ENCODE measurements at regions not wholly inside any gene's neighbourhood (a gene's known extent, or its start where the extent isn't known, plus 50 kb on each side); places are given as distances from the start of the nearest gene placed in this dataset.

GRCh38 chrX:107552930-107553329 lies 75.4 kb upstream of the PRPS1 start:
- no CpG with 5 or more reads among the region's 1 CpG for whole genome bisulfite sequencing, 2 donors (ENCODE audit: extremely low coverage in 2 of 2, insufficient read length in 2 of 2, insufficient replicate concordance in 1 of 2)
- H2BK12ac ChIP-seq (ENCODE audit: low read length): no peak overlapping the region
- peaks cover 0 to 3% (median 0%) of the 10 kb centered on the region in 3 experiments for H3K27me3 ChIP-seq (ENCODE audit: control insufficient read depth in 3 of 3, insufficient read depth in 3 of 3, low read depth in 1 of 3, low read length in 3 of 3)
- no peak overlapping the region for H3K27ac ChIP-seq (replicated peaks; ENCODE audit: low read length)
- H3K4me1 ChIP-seq (ENCODE audit: control insufficient read depth in 2 of 2, insufficient read depth in 1 of 2, low read depth in 1 of 2, low read length in 2 of 2): no peaks in the 10 kb centered on the region
- no peak overlapping the region for H3K4me2 ChIP-seq (ENCODE audit: insufficient read depth, low read length, poor library complexity, severe bottlenecking)
- H3K36me3 ChIP-seq (replicated peaks in 1 of 2; ENCODE audit: control insufficient read depth in 2 of 2, insufficient read depth in 2 of 2, low read length in 2 of 2): peaks cover 0 to 4% of the 10 kb centered on the region in 2 donors
- H2BK5ac ChIP-seq (ENCODE audit: low read length): no peak overlapping the region
- no peak overlapping the region for H3K14ac ChIP-seq (ENCODE audit: low read length)
- no peak overlapping the region for H3K18ac ChIP-seq (ENCODE audit: low read length)
- no peak overlapping the region for H3K9ac ChIP-seq (ENCODE audit: low read depth, low read length, poor library complexity)
- no peak for DNase-seq (ENCODE audit: low spot score)
- H4K91ac ChIP-seq (ENCODE audit: low read depth, low read length, poor library complexity): no peak overlapping the region
- H3K4me3 ChIP-seq (ENCODE audit: low read length in 2 of 2): no peak overlapping the region
- no peaks in the 10 kb centered on the region for H3K9me3 ChIP-seq (replicated peaks in 1 of 2; ENCODE audit: control insufficient read depth in 2 of 2, insufficient read depth in 1 of 2, low read depth in 1 of 2, low read length in 2 of 2)
- no peak overlapping the region for H2BK120ac ChIP-seq (ENCODE audit: low read depth, low read length)
- no peak overlapping the region for H2AK5ac ChIP-seq (ENCODE audit: low read depth, low read length)
- H3K79me1 ChIP-seq (ENCODE audit: low read depth, low read length): no peaks in the 10 kb centered on the region
- H4K8ac ChIP-seq (ENCODE audit: low read depth, low read length): no peak overlapping the region
- no peak overlapping the region for H2AFZ ChIP-seq (ENCODE audit: low read length)
- H3K23ac ChIP-seq (ENCODE audit: low read depth, low read length, poor library complexity): no peak overlapping the region
- no peak overlapping the region for H3K4ac ChIP-seq (ENCODE audit: low read length)
- H2BK15ac ChIP-seq (ENCODE audit: low read length): no peak overlapping the region

GRCh38 chrX:107556967-107557366 lies 71.3 kb upstream of the PRPS1 start:
- no peak overlapping the region for H2BK120ac ChIP-seq (ENCODE audit: low read depth, low read length)
- H3K27me3 ChIP-seq (ENCODE audit: control insufficient read depth in 3 of 3, insufficient read depth in 3 of 3, low read depth in 1 of 3, low read length in 3 of 3): no peaks in the 10 kb centered on the region
- H3K14ac ChIP-seq (ENCODE audit: low read length): no peak overlapping the region
- H4K91ac ChIP-seq (ENCODE audit: low read depth, low read length, poor library complexity): no peak overlapping the region
- H2AFZ ChIP-seq (ENCODE audit: low read length): no peak overlapping the region
- peaks cover 0 to 4% of the 10 kb centered on the region in 2 donors for H3K36me3 ChIP-seq (replicated peaks in 1 of 2; ENCODE audit: control insufficient read depth in 2 of 2, insufficient read depth in 2 of 2, low read length in 2 of 2)
- no peak overlapping the region for H2BK5ac ChIP-seq (ENCODE audit: low read length)
- H3K4me3 ChIP-seq (ENCODE audit: low read length in 2 of 2): no peak overlapping the region
- no peak overlapping the region for H2BK15ac ChIP-seq (ENCODE audit: low read length)
- no peak overlapping the region for H2BK12ac ChIP-seq (ENCODE audit: low read length)
- no CpG with 5 or more reads among the region's 3 CpGs for WGBS, 2 donors (ENCODE audit: extremely low coverage in 2 of 2, insufficient read length in 2 of 2, insufficient replicate concordance in 1 of 2)
- no peaks in the 10 kb centered on the region for H3K79me1 ChIP-seq (ENCODE audit: low read depth, low read length)
- no peak overlapping the region for H2AK5ac ChIP-seq (ENCODE audit: low read depth, low read length)
- no peak overlapping the region for H3K4me2 ChIP-seq (ENCODE audit: insufficient read depth, low read length, poor library complexity, severe bottlenecking)
- H3K4me1 ChIP-seq (ENCODE audit: control insufficient read depth in 2 of 2, insufficient read depth in 1 of 2, low read depth in 1 of 2, low read length in 2 of 2): peaks cover 2 to 4% of the 10 kb centered on the region in 2 donors
- H3K9me3 ChIP-seq (replicated peaks in 1 of 2; ENCODE audit: control insufficient read depth in 2 of 2, insufficient read depth in 1 of 2, low read depth in 1 of 2, low read length in 2 of 2): no peaks in the 10 kb centered on the region
- H3K23ac ChIP-seq (ENCODE audit: low read depth, low read length, poor library complexity): no peak overlapping the region
- no peak overlapping the region for H3K4ac ChIP-seq (ENCODE audit: low read length)
- no peak overlapping the region for H3K18ac ChIP-seq (ENCODE audit: low read length)
- H4K8ac ChIP-seq (ENCODE audit: low read depth, low read length): no peak overlapping the region
- no peak overlapping the region for H3K27ac ChIP-seq (replicated peaks; ENCODE audit: low read length)
- no peak overlapping the region for H3K9ac ChIP-seq (ENCODE audit: low read depth, low read length, poor library complexity)
- no peak for DNase-seq (ENCODE audit: low spot score)

- no peak overlapping the region for H2AFZ ChIP-seq (ENCODE audit: low read length)
- H3K18ac ChIP-seq (ENCODE audit: low read length): no peak overlapping the region
- H3K79me1 ChIP-seq (ENCODE audit: low read depth, low read length): no peaks in the 10 kb centered on the region
- H2BK120ac ChIP-seq (ENCODE audit: low read depth, low read length): no peak overlapping the region
- H3K4ac ChIP-seq (ENCODE audit: low read length): no peak overlapping the region
- no peak overlapping the region for H3K27ac ChIP-seq (replicated peaks; ENCODE audit: low read length)
- no peak overlapping the region for H3K23ac ChIP-seq (ENCODE audit: low read depth, low read length, poor library complexity)
- no peaks in the 10 kb centered on the region for H3K27me3 ChIP-seq (ENCODE audit: control insufficient read depth in 3 of 3, insufficient read depth in 3 of 3, low read depth in 1 of 3, low read length in 3 of 3)
- no peak overlapping the region for H3K9ac ChIP-seq (ENCODE audit: low read depth, low read length, poor library complexity)
- H2BK15ac ChIP-seq (ENCODE audit: low read length): no peak overlapping the region
- H3K36me3 ChIP-seq (replicated peaks in 1 of 2; ENCODE audit: control insufficient read depth in 2 of 2, insufficient read depth in 2 of 2, low read length in 2 of 2): peaks cover 0 to under 1% of the 10 kb centered on the region in 2 donors
- H3K4me2 ChIP-seq (ENCODE audit: insufficient read depth, low read length, poor library complexity, severe bottlenecking): no peak overlapping the region
- no peak overlapping the region for H2AK5ac ChIP-seq (ENCODE audit: low read depth, low read length)
- H3K4me1 ChIP-seq (ENCODE audit: control insufficient read depth in 2 of 2, insufficient read depth in 1 of 2, low read depth in 1 of 2, low read length in 2 of 2): peaks cover 2 to 6% of the 10 kb centered on the region in 2 donors
- no peak overlapping the region for H4K91ac ChIP-seq (ENCODE audit: low read depth, low read length, poor library complexity)
- no peak overlapping the region for H3K4me3 ChIP-seq (ENCODE audit: low read length in 2 of 2)
- no peaks in the 10 kb centered on the region for H3K9me3 ChIP-seq (replicated peaks in 1 of 2; ENCODE audit: control insufficient read depth in 2 of 2, insufficient read depth in 1 of 2, low read depth in 1 of 2, low read length in 2 of 2)
- no peak overlapping the region for H2BK5ac ChIP-seq (ENCODE audit: low read length)
- DNase-seq (ENCODE audit: low spot score): no peak
- H4K8ac ChIP-seq (ENCODE audit: low read depth, low read length): no peak overlapping the region
- H3K14ac ChIP-seq (ENCODE audit: low read length): no peak overlapping the region
- no peak overlapping the region for H2BK12ac ChIP-seq (ENCODE audit: low read length)
Measured at GRCh38 chrX:107559506-107559905, 68.8 kb upstream of the PRPS1 start.

DNA sequence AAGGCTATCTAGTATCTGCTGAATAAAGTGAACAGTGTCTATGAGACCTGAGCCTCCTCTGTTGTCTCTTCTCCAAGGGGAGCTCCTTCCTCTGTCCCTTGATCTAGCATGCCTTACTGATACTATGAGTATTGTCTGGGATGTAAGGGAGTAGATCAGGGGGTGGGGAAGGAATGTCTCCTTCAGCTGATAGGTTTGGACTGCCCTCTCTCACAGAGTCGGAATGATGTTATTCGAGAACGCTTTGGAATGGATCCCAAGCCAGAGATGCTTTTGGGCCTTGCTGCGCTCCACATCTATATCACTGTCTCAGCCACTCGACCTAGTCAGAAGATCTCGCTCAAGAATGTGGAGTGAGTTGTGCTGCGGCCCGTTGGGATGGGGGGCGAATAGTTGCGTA lies 68.3 kb upstream of the PRPS1 start:
- Histone ChIP-seq H3K9ac (ENCODE audit: low read depth, low read length, poor library complexity) (no peak overlapping the region), H2BK12ac (ENCODE audit: low read length) (no peak overlapping the region), H3K9me3 (replicated peaks in 1 of 2; ENCODE audit: control insufficient read depth in 2 of 2, insufficient read depth in 1 of 2, low read depth in 1 of 2, low read length in 2 of 2) (no peaks in the 10 kb centered on the region), H2BK15ac (ENCODE audit: low read length) (no peak overlapping the region), H3K27me3 (ENCODE audit: control insufficient read depth in 3 of 3, insufficient read depth in 3 of 3, low read depth in 1 of 3, low read length in 3 of 3) (no peaks in the 10 kb centered on the region), H3K23ac (ENCODE audit: low read depth, low read length, poor library complexity) (no peak overlapping the region), H4K8ac (ENCODE audit: low read depth, low read length) (no peak overlapping the region), H3K18ac (ENCODE audit: low read length) (no peak overlapping the region), H3K4ac (ENCODE audit: low read length) (no peak overlapping the region), H3K36me3 (replicated peaks in 1 of 2; ENCODE audit: control insufficient read depth in 2 of 2, insufficient read depth in 2 of 2, low read length in 2 of 2) (no peaks in the 10 kb centered on the region), H3K4me3 (ENCODE audit: low read length in 2 of 2) (no peak overlapping the region), H2AFZ (ENCODE audit: low read length) (no peak overlapping the region), H3K14ac (ENCODE audit: low read length) (no peak overlapping the region), H2AK5ac (ENCODE audit: low read depth, low read length) (no peak overlapping the region), H3K4me1 (ENCODE audit: control insufficient read depth in 2 of 2, insufficient read depth in 1 of 2, low read depth in 1 of 2, low read length in 2 of 2) (peaks cover 2 to 6% of the 10 kb centered on the region in 2 donors), H3K79me1 (ENCODE audit: low read depth, low read length) (no peaks in the 10 kb centered on the region), H3K4me2 (ENCODE audit: insufficient read depth, low read length, poor library complexity, severe bottlenecking) (no peak overlapping the region), H3K27ac (replicated peaks; ENCODE audit: low read length) (no peak overlapping the region), H2BK5ac (ENCODE audit: low read length) (no peak overlapping the region), H2BK120ac (ENCODE audit: low read depth, low read length) (no peak overlapping the region), H4K91ac (ENCODE audit: low read depth, low read length, poor library complexity) (no peak overlapping the region)
- DNase-seq (ENCODE audit: low spot score): no peak
- WGBS, 2 donors (ENCODE audit: extremely low coverage in 2 of 2, insufficient read length in 2 of 2, insufficient replicate concordance in 1 of 2): no CpG with 5 or more reads among the region's 10 CpGs
